Transverse colon (tissue), 4 donors: ENCODE measurements at regions not wholly inside any gene's neighbourhood (a gene's known extent, or its start where the extent isn't known, plus 50 kb on each side); places are given as distances from the start of the nearest gene placed in this dataset.

Source experiments
- DNase-seq: peaks from one replicate; pipeline ENCODE4 v3.0.0-alpha.2; 2019
- H3K27ac ChIP-seq, 4 donors: fragments of 200-600 bp; sonication (generic); 2 replicates each; pipeline ENCODE4 v1.5.1; 2016 to 2018; ENCODE audit warnings: inconsistent platforms in 4 of 4
- H3K27me3 ChIP-seq: fragments of 200-600 bp; sonication (generic); 2 replicates; pipeline ENCODE4 v1.5.1; 2017; ENCODE audit warnings: inconsistent platforms
- H3K36me3 ChIP-seq, 4 donors: fragments of 200-600 bp; sonication (generic); 2 replicates each; pipeline ENCODE4 v1.5.1; 2017 to 2019; ENCODE audit warnings: inconsistent platforms in 4 of 4
- H3K4me1 ChIP-seq, 4 donors: fragments of 200-600 bp; sonication (generic); 2 replicates each; pipeline ENCODE4 v1.5.1; 2017 to 2020; ENCODE audit warnings: inconsistent platforms in 4 of 4
- H3K4me3 ChIP-seq, 4 donors: fragments of 200-600 bp; sonication (generic); 1 replicate in 1 of 4; 2 replicates in 3 of 4; pipeline versions ENCODE4 v1.5.1 to v1.6.1; 2017 to 2019; ENCODE audit warnings: inconsistent platforms in 4 of 4
- H3K9me3 ChIP-seq, 2 donors: fragments of 200-600 bp; sonication (generic); 2 replicates each; pipeline ENCODE4 v1.5.1; 2017 to 2019; ENCODE audit warnings: inconsistent platforms in 2 of 2
- CTCF ChIP-seq, 5 experiments: fragments of 200-600 bp in 3 of 5; fragments of 450-650 bp in 2 of 5; sonication (generic) in 3 of 5; IDR thresholded peaks; 1 replicate in 2 of 5; 2 replicates in 3 of 5; pipeline ENCODE4 v1.5.1; 2016 to 2017; ENCODE audit warnings: antibody characterized with exemption in 5 of 5, inconsistent platforms in 3 of 5, mild to moderate bottlenecking in 2 of 5, moderate library complexity in 1 of 5
- EP300 ChIP-seq: sonication (generic); formaldehyde crosslinking; IDR thresholded peaks from one replicate; pipeline ENCODE4 v1.6.1; 2017; ENCODE audit warnings: antibody characterized with exemption, low read depth
- POLR2A ChIP-seq: fragments of 450-650 bp; IDR thresholded peaks from one replicate; pipeline ENCODE4 v1.6.1; 2016; ENCODE audit warnings: antibody characterized with exemption, mild to moderate bottlenecking, moderate library complexity
- POLR2AphosphoS5 ChIP-seq, 3 donors: sonication (generic); formaldehyde crosslinking; IDR thresholded peaks; one replicate each; pipeline ENCODE4 v1.6.1; 2016; ENCODE audit warnings: antibody characterized with exemption in 3 of 3
- WGBS, 2 donors: methylation state at CpG; one replicate each; pipeline ENCODE4 v1.1.5; 2018; ENCODE audit warnings: low coverage in 1 of 2; 5-methylcytosine and 5-hydroxymethylcytosine counted together
- in situ Hi-C, 4 donors: fragments of 200-750 bp; cut with MboI; loops; one replicate each; pipeline versions ENCODE4 v1.15.0 to v1.15.1; 2017; ENCODE audit warnings: low sequenced_read_pairs in 3 of 4, low pct_ligation_motif_present in 1 of 4, low pct_unique_long_range_greater_than_20kb in 1 of 4
- intact Hi-C: fragments of 100-400 bp; cut with DNase I; formaldehyde crosslinking; loops from one replicate; pipeline ENCODE4 v1.15.1; 2023; ENCODE audit warnings: low total_unique reads

DNA sequence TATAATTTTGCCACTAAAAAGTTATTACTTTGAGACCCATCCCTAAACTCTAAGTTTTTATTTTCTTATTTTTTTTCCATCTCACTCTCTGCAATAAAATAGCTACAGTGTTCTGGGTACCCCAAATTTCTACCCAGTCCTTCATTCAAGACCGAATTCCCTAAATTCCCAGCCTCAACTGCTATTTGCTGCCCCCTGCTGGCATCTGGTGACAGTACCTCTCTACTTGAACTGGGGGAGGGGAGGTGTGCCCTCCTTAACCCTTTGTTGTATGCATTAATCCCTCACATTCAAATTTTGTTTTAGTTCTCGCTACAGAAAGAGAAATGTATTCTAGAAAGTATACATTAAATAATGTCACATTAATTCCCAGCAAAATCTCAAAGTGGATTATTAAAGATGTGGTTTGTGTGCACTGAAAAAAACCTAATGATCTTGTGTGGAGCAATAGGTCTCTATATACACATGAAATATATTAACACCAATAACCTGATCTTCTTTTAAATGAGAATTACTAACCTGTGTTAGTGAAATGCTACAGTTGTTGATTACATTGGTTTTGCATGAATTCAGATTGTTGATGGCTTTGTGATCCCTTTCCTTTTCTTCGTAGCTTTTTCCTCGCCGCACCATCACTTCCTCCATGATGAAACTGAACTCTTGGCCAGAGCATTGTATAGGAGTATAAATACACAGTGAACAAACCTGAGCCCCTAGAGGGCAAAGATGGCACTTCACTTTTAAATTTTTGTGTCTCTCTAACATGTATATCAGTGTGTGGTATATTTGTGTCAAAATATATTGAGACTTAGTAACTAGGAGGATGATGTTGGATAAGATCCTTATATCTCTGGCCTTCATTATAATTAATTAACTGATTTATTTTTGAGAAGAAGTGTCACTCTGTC, 590.0 kb downstream of the METTL15 start:
- in situ Hi-C loops (loop anchor here in 2 of 4 donors (25.0 kb wide), 1 partner anchor 986 kb away; the partner anchor contains the start of gene BDNF (in 2 of the 2)), intact Hi-C loops (no loop called here)
- Histone ChIP-seq H3K4me3 (no peak overlapping the region), H3K27ac (no peak overlapping the region), H3K36me3 (no peaks in the 10 kb centered on the region), H3K27me3 (no peaks in the 10 kb centered on the region), H3K9me3 (no peaks in the 10 kb centered on the region), H3K4me1 (no peaks in the 10 kb centered on the region)
- TF ChIP-seq CTCF (IDR thresholded peaks at IDR 0.05) (peak; percentile 50 to 70 (median 64)), POLR2AphosphoS5 (IDR thresholded peaks at IDR 0.05) (no peak)
- 68 to 70% methylated on average over 5 of the region's 5 CpGs for WGBS, 2 donors
- DNase-seq: peak; percentile 36

DNA sequence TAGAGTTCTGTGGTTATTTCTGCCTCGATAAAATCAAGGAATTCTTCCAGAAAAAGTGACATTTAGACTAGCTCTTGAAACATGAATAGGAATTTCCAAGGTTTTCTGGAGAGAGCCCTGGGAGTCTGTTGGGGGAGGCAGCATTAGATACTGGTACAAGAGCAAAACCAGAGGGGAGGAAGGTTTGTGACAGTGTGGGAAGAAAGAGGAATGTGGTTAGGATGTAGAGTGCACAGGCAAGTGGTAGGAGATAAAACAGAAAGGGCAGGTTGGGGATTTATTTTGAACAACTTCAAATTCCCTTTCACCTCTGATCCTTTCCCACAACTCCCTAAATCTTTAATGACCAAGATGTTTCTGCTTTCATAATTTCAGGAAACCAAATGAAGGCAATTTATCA, 588.4 kb downstream of the METTL15 start:
- intact Hi-C loops: no loop called here
- TF ChIP-seq CTCF (IDR thresholded peaks at IDR 0.05) (no peak), POLR2A (no peak), POLR2AphosphoS5 (IDR thresholded peaks at IDR 0.05) (no peak), EP300 (no peak)
- 44 to 70% methylated on average over 1 of the region's 1 CpG for WGBS, 2 donors
- Histone ChIP-seq H3K4me3 (no peak overlapping the region), H3K27me3 (no peaks in the 10 kb centered on the region), H3K9me3 (no peaks in the 10 kb centered on the region), H3K4me1 (no peaks in the 10 kb centered on the region), H3K36me3 (no peaks in the 10 kb centered on the region), H3K27ac (no peak overlapping the region)
- in situ Hi-C loops: loop anchor here in 2 of 4 donors (25.0 kb wide), 1 partner anchor 984 kb away; the partner anchor contains the start of gene BDNF (in 2 of the 2)
- DNase-seq: no peak

DNA sequence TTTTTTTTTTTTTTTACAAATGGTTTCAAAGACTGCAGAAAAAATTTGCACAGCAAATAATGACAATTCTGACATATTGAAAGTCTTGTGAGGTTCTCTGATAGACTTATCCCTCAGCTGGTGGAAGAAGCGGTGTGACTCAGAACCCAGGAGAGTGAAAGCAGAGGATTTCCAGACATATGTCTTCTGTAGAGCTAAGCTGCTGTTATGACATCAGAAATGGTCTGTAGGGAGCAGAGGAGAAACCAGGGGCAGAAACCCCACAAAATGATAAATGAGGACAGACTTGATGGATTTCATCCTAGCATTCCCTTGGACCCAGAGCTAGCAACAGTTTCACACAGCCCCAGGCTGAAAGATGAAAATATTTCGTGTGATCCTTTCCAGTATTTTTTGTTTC, 582.6 kb downstream of the METTL15 start:
- no peak overlapping the region for H3K27ac ChIP-seq
- H3K27me3 ChIP-seq: no peaks in the 10 kb centered on the region
- 70 to 74% methylated on average over 2 of the region's 2 CpGs for WGBS, 2 donors
- H3K36me3 ChIP-seq: no peaks in the 10 kb centered on the region
- in situ Hi-C loops: loop anchor here in 2 of 4 donors (25.0 kb wide), 1 partner anchor 978 kb away; the partner anchor contains the start of gene BDNF (in 2 of the 2)
- H3K9me3 ChIP-seq: no peaks in the 10 kb centered on the region
- no peaks in the 10 kb centered on the region for H3K4me1 ChIP-seq
- no peak overlapping the region for H3K4me3 ChIP-seq
- TF ChIP-seq POLR2A (no peak), CTCF (IDR thresholded peaks at IDR 0.05) (no peak), POLR2AphosphoS5 (IDR thresholded peaks at IDR 0.05) (no peak), EP300 (no peak)
- intact Hi-C loops: no loop called here
- DNase-seq: no peak

GRCh38 chr11:28684011-28684586, 575.9 kb downstream of the METTL15 start:
- no peaks in the 10 kb centered on the region for H3K9me3 ChIP-seq
- WGBS, 2 donors: 54 to 79% methylated on average over 2 to 4 of the region's 4 CpGs
- DNase-seq: no peak
- intact Hi-C loops (no loop called here), in situ Hi-C loops (loop anchor here in 2 of 4 donors (25.0 kb wide), 1 partner anchor 972 kb away; the partner anchor contains the start of gene BDNF (in 2 of the 2))
- no peaks in the 10 kb centered on the region for H3K4me1 ChIP-seq
- H3K4me3 ChIP-seq: no peak overlapping the region
- no peaks in the 10 kb centered on the region for H3K36me3 ChIP-seq
- no peak overlapping the region for H3K27ac ChIP-seq
- TF ChIP-seq CTCF (IDR thresholded peaks at IDR 0.05): no peak
- no peak for TF ChIP-seq EP300
- no peak for TF ChIP-seq POLR2A
- no peak for TF ChIP-seq POLR2AphosphoS5 (IDR thresholded peaks at IDR 0.05)
- no peaks in the 10 kb centered on the region for H3K27me3 ChIP-seq
